ENCODE measurements at regions not wholly inside any gene's neighbourhood (a gene's known extent, or its start where the extent isn't known, plus 50 kb on each side); places are given as distances from the start of the nearest gene placed in this dataset.

DNA sequence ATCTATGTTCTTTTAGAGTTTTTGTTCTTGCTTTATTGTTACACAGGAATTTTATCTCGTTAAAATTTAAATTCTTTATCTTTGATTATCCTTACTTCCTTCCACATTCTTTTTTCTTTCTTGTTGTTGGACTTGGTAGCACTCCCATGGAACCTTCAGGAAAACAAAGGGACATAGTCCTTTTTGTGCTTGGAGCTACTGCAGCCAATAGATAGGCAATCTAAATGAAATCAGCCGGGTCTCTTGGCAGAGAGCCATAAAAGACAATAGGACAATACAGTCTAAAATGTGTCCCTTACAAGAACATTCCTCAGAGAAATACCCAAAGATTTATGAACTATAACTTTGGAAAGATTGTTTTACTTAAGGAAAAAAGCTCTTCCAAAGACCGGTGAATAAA lies 548.1 kb upstream of the C9orf72 start:
- dilution Hi-C loops (cut with MboI; ENCODE audit: extremely low pct_ligation_motif_present, low sequenced_read_pairs): no loop called here
- H3K27ac ChIP-seq (ENCODE audit: control insufficient read depth, insufficient read depth, low read length): no peak overlapping the region
- FAIRE-seq: no peak

DNA sequence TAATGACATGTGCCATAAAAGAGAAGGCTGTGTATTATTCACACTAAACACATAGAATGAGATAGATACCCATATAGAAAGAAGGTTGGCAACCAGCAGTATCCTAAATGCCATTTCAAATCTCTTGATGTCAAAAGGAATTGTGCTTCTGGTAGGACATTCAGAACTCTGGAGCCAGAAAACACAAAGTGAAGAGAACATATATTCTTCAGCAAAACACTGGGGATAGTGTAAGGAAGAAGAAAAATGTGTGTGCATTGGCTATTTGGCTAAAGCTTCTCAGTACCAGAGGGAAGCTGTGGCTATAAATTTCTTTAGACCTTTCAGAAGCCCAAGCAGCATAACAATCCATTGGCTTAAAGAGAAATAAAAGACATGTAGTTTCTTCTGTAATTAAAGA lies 551.6 kb upstream of the C9orf72 start:
- DNase-seq (ENCODE audit: low read depth, low spot score): no peak
- Histone ChIP-seq H3K27me3 (ENCODE audit: control insufficient read depth, extremely low read depth, insufficient read depth, low read length) (no peaks in the 10 kb centered on the region), H3K9me1 (ENCODE audit: control insufficient read depth, extremely low read depth, insufficient read depth, low read length) (no peaks in the 10 kb centered on the region), H3K9ac (ENCODE audit: control insufficient read depth, extremely low read depth, insufficient read depth, low read length) (no peak overlapping the region), H3K4me1 (ENCODE audit: control insufficient read depth, extremely low read depth, insufficient read depth, low read length) (no peaks in the 10 kb centered on the region), H4K20me1 (ENCODE audit: control insufficient read depth, extremely low read depth, insufficient read depth, low read length) (no peaks in the 10 kb centered on the region), H3K9me3 (ENCODE audit: control insufficient read depth, low read depth, low read length) (no peaks in the 10 kb centered on the region), H3K36me3 (ENCODE audit: control insufficient read depth in 2 of 2, extremely low read depth in 1 of 2, insufficient read depth in 2 of 2, low read length in 2 of 2) (no peaks in the 10 kb centered on the region), H3K4me3 (ENCODE audit: control insufficient read depth in 2 of 3, extremely low read depth in 1 of 3, insufficient read depth in 2 of 3, low read depth in 1 of 3, low read length in 3 of 3) (no peak overlapping the region), H3K4me2 (ENCODE audit: control insufficient read depth, extremely low read depth, insufficient read depth, low read depth, low read length) (no peak overlapping the region), H3K79me2 (ENCODE audit: control insufficient read depth, insufficient read depth, low read length) (no peaks in the 10 kb centered on the region), H3K27ac (ENCODE audit: control insufficient read depth, insufficient read depth, low read length) (no peak overlapping the region), H2AFZ (ENCODE audit: control insufficient read depth, low read length) (no peak overlapping the region)
- dilution Hi-C loops (cut with MboI; ENCODE audit: extremely low pct_ligation_motif_present, low sequenced_read_pairs): no loop called here
- TF ChIP-seq EZH2 (IDR thresholded peaks at IDR 0.05; ENCODE audit: low read length): no peak
- TF ChIP-seq, protein P1, sequence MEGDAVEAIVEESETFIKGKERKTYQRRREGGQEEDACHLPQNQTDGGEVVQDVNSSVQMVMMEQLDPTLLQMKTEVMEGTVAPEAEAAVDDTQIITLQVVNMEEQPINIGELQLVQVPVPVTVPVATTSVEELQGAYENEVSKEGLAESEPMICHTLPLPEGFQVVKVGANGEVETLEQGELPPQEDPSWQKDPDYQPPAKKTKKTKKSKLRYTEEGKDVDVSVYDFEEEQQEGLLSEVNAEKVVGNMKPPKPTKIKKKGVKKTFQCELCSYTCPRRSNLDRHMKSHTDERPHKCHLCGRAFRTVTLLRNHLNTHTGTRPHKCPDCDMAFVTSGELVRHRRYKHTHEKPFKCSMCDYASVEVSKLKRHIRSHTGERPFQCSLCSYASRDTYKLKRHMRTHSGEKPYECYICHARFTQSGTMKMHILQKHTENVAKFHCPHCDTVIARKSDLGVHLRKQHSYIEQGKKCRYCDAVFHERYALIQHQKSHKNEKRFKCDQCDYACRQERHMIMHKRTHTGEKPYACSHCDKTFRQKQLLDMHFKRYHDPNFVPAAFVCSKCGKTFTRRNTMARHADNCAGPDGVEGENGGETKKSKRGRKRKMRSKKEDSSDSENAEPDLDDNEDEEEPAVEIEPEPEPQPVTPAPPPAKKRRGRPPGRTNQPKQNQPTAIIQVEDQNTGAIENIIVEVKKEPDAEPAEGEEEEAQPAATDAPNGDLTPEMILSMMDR (optimal IDR thresholded peaks at IDR 0.05 in 1 of 3, IDR thresholded peaks at IDR 0.05 in 1 of 3, conservative IDR thresholded peaks at IDR 0.05 in 1 of 3; ENCODE audit: extremely low read depth in 1 of 3, insufficient read depth in 2 of 3, low read length in 3 of 3): no peak
- FAIRE-seq: no peak

More for the DNA sequence above, 548.1 kb upstream of the C9orf72 start:
- Histone ChIP-seq H3K9me1 (ENCODE audit: control insufficient read depth, extremely low read depth, insufficient read depth, low read length) (no peaks in the 10 kb centered on the region), H3K27me3 (ENCODE audit: control insufficient read depth, extremely low read depth, insufficient read depth, low read length) (no peaks in the 10 kb centered on the region), H4K20me1 (ENCODE audit: control insufficient read depth, extremely low read depth, insufficient read depth, low read length) (no peaks in the 10 kb centered on the region), H2AFZ (ENCODE audit: control insufficient read depth, low read length) (no peak overlapping the region), H3K4me1 (ENCODE audit: control insufficient read depth, extremely low read depth, insufficient read depth, low read length) (no peaks in the 10 kb centered on the region), H3K79me2 (ENCODE audit: control insufficient read depth, insufficient read depth, low read length) (no peaks in the 10 kb centered on the region), H3K36me3 (ENCODE audit: control insufficient read depth in 2 of 2, extremely low read depth in 1 of 2, insufficient read depth in 2 of 2, low read length in 2 of 2) (no peaks in the 10 kb centered on the region), H3K4me3 (ENCODE audit: control insufficient read depth in 2 of 3, extremely low read depth in 1 of 3, insufficient read depth in 2 of 3, low read depth in 1 of 3, low read length in 3 of 3) (no peak overlapping the region), H3K9ac (ENCODE audit: control insufficient read depth, extremely low read depth, insufficient read depth, low read length) (no peak overlapping the region), H3K4me2 (ENCODE audit: control insufficient read depth, extremely low read depth, insufficient read depth, low read depth, low read length) (no peak overlapping the region), H3K9me3 (ENCODE audit: control insufficient read depth, low read depth, low read length) (no peaks in the 10 kb centered on the region)
- DNase-seq (ENCODE audit: low read depth, low spot score): no peak
- TF ChIP-seq, protein P1 (optimal IDR thresholded peaks at IDR 0.05 in 1 of 3, IDR thresholded peaks at IDR 0.05 in 1 of 3, conservative IDR thresholded peaks at IDR 0.05 in 1 of 3; ENCODE audit: extremely low read depth in 1 of 3, insufficient read depth in 2 of 3, low read length in 3 of 3): no peak
- TF ChIP-seq EZH2 (IDR thresholded peaks at IDR 0.05; ENCODE audit: low read length): no peak

All from keratinocyte (primary cell).